ENCODE measurements at regions not wholly inside any gene's neighbourhood (a gene's known extent, or its start where the extent isn't known, plus 50 kb on each side); places are given as distances from the start of the nearest gene placed in this dataset.

DNA sequence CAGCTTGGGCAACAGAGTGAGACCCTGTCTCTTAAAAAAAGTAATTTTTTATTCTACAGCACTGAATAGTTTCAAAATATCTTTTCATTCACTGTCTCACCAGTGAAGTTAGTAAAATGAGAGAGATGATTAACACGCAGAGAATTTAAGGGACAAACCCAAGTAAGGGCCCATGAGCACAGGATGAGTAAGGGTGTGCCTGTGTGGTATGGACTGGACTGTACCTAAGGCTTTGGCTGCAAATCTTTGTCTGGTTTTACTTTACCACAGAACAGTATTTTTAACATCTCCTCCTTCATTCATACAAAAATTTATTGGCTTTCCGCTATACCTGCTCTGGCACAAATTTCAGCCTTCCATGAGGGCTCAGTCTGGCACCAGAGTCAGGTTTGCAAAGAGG lies 433.3 kb downstream of the UTRN start (continued):
- TF ChIP-seq SRF (IDR thresholded peaks at IDR 0.05; ENCODE audit: low read depth, low read length), result no peak
- TF ChIP-seq ZNF496 (CRISPR knock-in tag; IDR thresholded peaks at IDR 0.05; ENCODE audit: insufficient replicate concordance), result no peak
- TF ChIP-seq, protein P1, sequence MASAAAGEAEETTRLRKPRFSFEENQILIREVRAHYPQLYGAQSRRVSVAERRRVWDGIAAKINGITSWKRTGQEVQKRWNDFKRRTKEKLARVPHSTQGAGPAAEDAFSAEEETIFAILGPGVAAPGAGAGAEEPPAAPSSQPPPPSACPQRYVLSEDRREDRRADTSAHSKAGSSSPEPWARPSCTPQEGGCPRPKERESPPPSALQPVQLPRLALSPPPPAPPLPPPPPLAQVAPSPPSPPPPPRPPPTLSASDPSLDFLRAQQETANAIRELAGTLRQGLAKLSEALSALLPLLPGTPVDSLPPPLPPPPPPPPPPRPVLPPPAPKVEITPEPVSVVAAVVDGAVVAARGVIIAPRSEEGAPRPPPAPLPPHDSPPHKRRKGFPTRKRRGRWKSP (CRISPR knock-in tag; IDR thresholded peaks at IDR 0.05), result no peak
- TF ChIP-seq, protein P2, sequence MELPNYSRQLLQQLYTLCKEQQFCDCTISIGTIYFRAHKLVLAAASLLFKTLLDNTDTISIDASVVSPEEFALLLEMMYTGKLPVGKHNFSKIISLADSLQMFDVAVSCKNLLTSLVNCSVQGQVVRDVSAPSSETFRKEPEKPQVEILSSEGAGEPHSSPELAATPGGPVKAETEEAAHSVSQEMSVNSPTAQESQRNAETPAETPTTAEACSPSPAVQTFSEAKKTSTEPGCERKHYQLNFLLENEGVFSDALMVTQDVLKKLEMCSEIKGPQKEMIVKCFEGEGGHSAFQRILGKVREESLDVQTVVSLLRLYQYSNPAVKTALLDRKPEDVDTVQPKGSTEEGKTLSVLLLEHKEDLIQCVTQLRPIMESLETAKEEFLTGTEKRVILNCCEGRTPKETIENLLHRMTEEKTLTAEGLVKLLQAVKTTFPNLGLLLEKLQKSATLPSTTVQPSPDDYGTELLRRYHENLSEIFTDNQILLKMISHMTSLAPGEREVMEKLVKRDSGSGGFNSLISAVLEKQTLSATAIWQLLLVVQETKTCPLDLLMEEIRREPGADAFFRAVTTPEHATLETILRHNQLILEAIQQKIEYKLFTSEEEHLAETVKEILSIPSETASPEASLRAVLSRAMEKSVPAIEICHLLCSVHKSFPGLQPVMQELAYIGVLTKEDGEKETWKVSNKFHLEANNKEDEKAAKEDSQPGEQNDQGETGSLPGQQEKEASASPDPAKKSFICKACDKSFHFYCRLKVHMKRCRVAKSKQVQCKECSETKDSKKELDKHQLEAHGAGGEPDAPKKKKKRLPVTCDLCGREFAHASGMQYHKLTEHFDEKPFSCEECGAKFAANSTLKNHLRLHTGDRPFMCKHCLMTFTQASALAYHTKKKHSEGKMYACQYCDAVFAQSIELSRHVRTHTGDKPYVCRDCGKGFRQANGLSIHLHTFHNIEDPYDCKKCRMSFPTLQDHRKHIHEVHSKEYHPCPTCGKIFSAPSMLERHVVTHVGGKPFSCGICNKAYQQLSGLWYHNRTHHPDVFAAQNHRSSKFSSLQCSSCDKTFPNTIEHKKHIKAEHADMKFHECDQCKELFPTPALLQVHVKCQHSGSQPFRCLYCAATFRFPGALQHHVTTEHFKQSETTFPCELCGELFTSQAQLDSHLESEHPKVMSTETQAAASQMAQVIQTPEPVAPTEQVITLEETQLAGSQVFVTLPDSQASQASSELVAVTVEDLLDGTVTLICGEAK (IDR thresholded peaks at IDR 0.05), result no peak
- TF ChIP-seq, protein P2 (CRISPR knock-in tag; IDR thresholded peaks at IDR 0.05), result no peak
- TF ChIP-seq, protein P3, sequence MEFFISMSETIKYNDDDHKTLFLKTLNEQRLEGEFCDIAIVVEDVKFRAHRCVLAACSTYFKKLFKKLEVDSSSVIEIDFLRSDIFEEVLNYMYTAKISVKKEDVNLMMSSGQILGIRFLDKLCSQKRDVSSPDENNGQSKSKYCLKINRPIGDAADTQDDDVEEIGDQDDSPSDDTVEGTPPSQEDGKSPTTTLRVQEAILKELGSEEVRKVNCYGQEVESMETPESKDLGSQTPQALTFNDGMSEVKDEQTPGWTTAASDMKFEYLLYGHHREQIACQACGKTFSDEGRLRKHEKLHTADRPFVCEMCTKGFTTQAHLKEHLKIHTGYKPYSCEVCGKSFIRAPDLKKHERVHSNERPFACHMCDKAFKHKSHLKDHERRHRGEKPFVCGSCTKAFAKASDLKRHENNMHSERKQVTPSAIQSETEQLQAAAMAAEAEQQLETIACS (CRISPR knock-in tag; IDR thresholded peaks at IDR 0.05), result no peak
- TF ChIP-seq, protein P4, sequence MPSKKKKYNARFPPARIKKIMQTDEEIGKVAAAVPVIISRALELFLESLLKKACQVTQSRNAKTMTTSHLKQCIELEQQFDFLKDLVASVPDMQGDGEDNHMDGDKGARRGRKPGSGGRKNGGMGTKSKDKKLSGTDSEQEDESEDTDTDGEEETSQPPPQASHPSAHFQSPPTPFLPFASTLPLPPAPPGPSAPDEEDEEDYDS (CRISPR knock-in tag; IDR thresholded peaks at IDR 0.05), result no peak
- TF ChIP-seq ZNF292 (CRISPR knock-in tag; IDR thresholded peaks at IDR 0.05; ENCODE audit: borderline replicate concordance, low read depth), result no peak
- TF ChIP-seq SIN3A (IDR thresholded peaks at IDR 0.05; ENCODE audit: borderline replicate concordance, low read depth, low read length), result no peak
- TF ChIP-seq ZMYM4 (CRISPR knock-in tag; IDR thresholded peaks at IDR 0.05), result no peak

Data from HepG2 (cell line).